Neural cell (in vitro differentiated cells): ENCODE measurements at regions not wholly inside any gene's neighbourhood (a gene's known extent, or its start where the extent isn't known, plus 50 kb on each side); places are given as distances from the start of the nearest gene placed in this dataset.

ENCODE experiments used
- H2AFZ ChIP-seq: fragments of 200-600, 300-800 bp; sonication (generic), shearing (Covaris generic); 2 replicates; pipeline ENCODE4 v1.6.0; 2014; ENCODE audit warnings: low read depth, mild to moderate bottlenecking, antibody characterized with exemption, low read length, moderate library complexity
- H3F3A ChIP-seq: fragments of 200-600 bp; shearing (Covaris generic); 2 replicates; pipeline ENCODE4 v1.6.1; 2016; ENCODE audit warnings: mild to moderate bottlenecking, moderate library complexity, mixed read lengths, antibody characterized with exemption, low read length; ENCODE audit not compliant: insufficient read depth, poor library complexity, severe bottlenecking
- H3K27ac ChIP-seq: fragments of 200-600, 300-800 bp; sonication (generic), shearing (Covaris generic); 2 replicates; pipeline ENCODE4 v1.5.1; 2014; ENCODE audit warnings: mild to moderate bottlenecking, low read length, moderate library complexity
- H3K27me3 ChIP-seq: fragments of 300-800, 200-600 bp; sonication (generic), shearing (Covaris generic); 2 replicates; pipeline ENCODE4 v1.6.0; 2014; ENCODE audit warnings: mild to moderate bottlenecking, low read depth, low read length, moderate library complexity; ENCODE audit not compliant: insufficient read depth
- H3K36me3 ChIP-seq: fragments of 300-800, 200-600 bp; sonication (generic), shearing (Covaris generic); 2 replicates; pipeline ENCODE4 v1.5.1; 2014; ENCODE audit warnings: mild to moderate bottlenecking, antibody characterized with exemption, low read length, moderate library complexity; ENCODE audit not compliant: insufficient read depth
- H3K4me2 ChIP-seq: fragments of 300-800, 200-600 bp; sonication (generic), shearing (Covaris generic); 2 replicates; pipeline ENCODE4 v1.6.0; 2014; ENCODE audit warnings: mild to moderate bottlenecking, low read length
- H3K4me3 ChIP-seq: fragments of 300-800, 200-600 bp; sonication (generic), shearing (Covaris generic); 2 replicates; pipeline ENCODE4 v1.5.1; 2014; ENCODE audit warnings: mild to moderate bottlenecking, low read length, moderate library complexity
- H3K79me2 ChIP-seq: fragments of 200-600 bp; shearing (Covaris generic); replicated peaks from 2 replicates; pipeline ENCODE4 v1.6.0; 2014; ENCODE audit warnings: mild to moderate bottlenecking, low read length, moderate library complexity; ENCODE audit not compliant: insufficient read depth
- H3K9ac ChIP-seq: fragments of 300-800, 200-600 bp; sonication (generic), shearing (Covaris generic); 2 replicates; pipeline ENCODE4 v1.6.1; 2016; ENCODE audit warnings: mild to moderate bottlenecking, low read length, mixed read lengths
- H3K9me2 ChIP-seq: fragments of 200-600 bp; shearing (Covaris generic); 2 replicates; pipeline ENCODE4 v1.6.1; 2016; ENCODE audit warnings: mild to moderate bottlenecking, low read length, mixed read lengths; ENCODE audit not compliant: insufficient read depth
- H3K9me3 ChIP-seq: fragments of 200-600, 300-800 bp; sonication (generic), shearing (Covaris generic); 2 replicates; pipeline ENCODE4 v1.6.1; 2016; ENCODE audit warnings: mild to moderate bottlenecking, mixed run types, low read length, moderate library complexity, mixed read lengths
- H4K20me1 ChIP-seq: fragments of 200-600 bp; shearing (Covaris generic); 2 replicates; pipeline ENCODE4 v1.6.1; 2016; ENCODE audit warnings: mild to moderate bottlenecking, mixed run types; ENCODE audit not compliant: insufficient read depth
- EP300 ChIP-seq: fragments of 450-650 bp; conservative IDR thresholded peaks from 2 replicates; pipeline ENCODE4 v1.6.1; 2014; ENCODE audit warnings: antibody characterized with exemption, mild to moderate bottlenecking, moderate library complexity; ENCODE audit not compliant: poor library complexity, severe bottlenecking
- EZH2 ChIP-seq: fragments of 200-600, 300-800 bp; shearing (Covaris generic), sonication (generic); IDR thresholded peaks from 2 replicates; pipeline ENCODE4 v1.6.1; 2014; ENCODE audit warnings: antibody characterized with exemption, low read length, borderline replicate concordance, mild to moderate bottlenecking; ENCODE audit not compliant: insufficient read depth, poor library complexity, severe bottlenecking
- POLR2AphosphoS5 ChIP-seq: IDR thresholded peaks from 2 replicates; pipeline ENCODE4 v1.6.1; 2012
- RAD21 ChIP-seq: fragments of 450-650 bp; conservative IDR thresholded peaks from 2 replicates; pipeline ENCODE4 v1.6.1; 2014; ENCODE audit warnings: antibody characterized with exemption, mild to moderate bottlenecking, moderate library complexity
- REST ChIP-seq: IDR thresholded peaks from 2 replicates; pipeline ENCODE4 v1.6.1; 2012; ENCODE audit warnings: borderline replicate concordance
- SMC3 ChIP-seq: fragments of 450-650 bp; conservative IDR thresholded peaks from 2 replicates; pipeline ENCODE4 v1.6.1; 2014; ENCODE audit warnings: antibody characterized with exemption, mild to moderate bottlenecking, moderate library complexity; ENCODE audit not compliant: poor library complexity
- TAF1 ChIP-seq: IDR thresholded peaks from 2 replicates; pipeline ENCODE4 v1.6.1; 2012; ENCODE audit warnings: low read depth
- TF ChIP-seq, protein P1 (sequence below): fragments of 450-650 bp; IDR thresholded peaks from 2 replicates; pipeline ENCODE4 v1.5.1; 2014; ENCODE audit warnings: antibody characterized with exemption, mild to moderate bottlenecking, moderate library complexity; ENCODE audit not compliant: poor library complexity, severe bottlenecking

GRCh38 chr6:113377362-113377942 is 479.7 kb upstream of the MARCKS start (continued):
- TF ChIP-seq EP300, result no peak

- H3K27me3 ChIP-seq, result no peaks in the 10 kb centered on the region
- no peak overlapping the region for H2AFZ ChIP-seq
- no peak overlapping the region for H3K9ac ChIP-seq
- H3K4me2 ChIP-seq, result no peak overlapping the region
- no peaks in the 10 kb centered on the region for H3F3A ChIP-seq
- TF ChIP-seq RAD21, result no peak
- H4K20me1 ChIP-seq, result no peaks in the 10 kb centered on the region
- H3K36me3 ChIP-seq, result no peaks in the 10 kb centered on the region
- no peaks in the 10 kb centered on the region for H3K9me2 ChIP-seq
- H3K27ac ChIP-seq, result no peak overlapping the region
- H3K79me2 ChIP-seq, result no peaks in the 10 kb centered on the region
- H3K9me3 ChIP-seq, result no peaks in the 10 kb centered on the region
- H3K4me3 ChIP-seq, result no peak overlapping the region
Measured at GRCh38 chr6:113380591-113380990, 476.6 kb upstream of the MARCKS start.

DNA sequence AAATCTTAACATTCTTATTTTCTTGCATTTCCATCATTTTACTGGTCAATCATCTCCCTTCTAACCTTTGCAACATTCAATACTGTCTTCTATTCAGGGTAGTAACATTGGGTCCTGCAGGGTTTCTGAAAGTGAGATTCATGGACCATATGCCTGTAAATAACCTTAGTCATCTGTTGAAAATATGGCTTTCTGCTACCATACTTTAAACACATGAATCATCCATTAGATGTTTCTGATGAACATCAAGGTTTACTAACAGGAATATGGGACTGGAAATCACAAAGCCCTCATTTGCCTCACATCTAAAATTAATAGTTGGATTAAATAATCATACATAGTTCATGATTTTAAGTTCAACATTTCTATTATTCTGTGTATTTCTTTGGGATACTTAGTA is 475.9 kb upstream of the MARCKS start:
- Histone ChIP-seq H4K20me1 (no peaks in the 10 kb centered on the region), H3K79me2 (no peaks in the 10 kb centered on the region), H3K27ac (no peak overlapping the region), H2AFZ (no peak overlapping the region), H3K9ac (no peak overlapping the region), H3K27me3 (no peaks in the 10 kb centered on the region), H3K9me3 (no peaks in the 10 kb centered on the region), H3K9me2 (no peaks in the 10 kb centered on the region), H3K4me2 (no peak overlapping the region), H3F3A (no peaks in the 10 kb centered on the region), H3K36me3 (no peaks in the 10 kb centered on the region), H3K4me3 (no peak overlapping the region)
- TF ChIP-seq RAD21 (no peak), POLR2AphosphoS5 (no peak), TAF1 (no peak)
- TF ChIP-seq, protein P1, sequence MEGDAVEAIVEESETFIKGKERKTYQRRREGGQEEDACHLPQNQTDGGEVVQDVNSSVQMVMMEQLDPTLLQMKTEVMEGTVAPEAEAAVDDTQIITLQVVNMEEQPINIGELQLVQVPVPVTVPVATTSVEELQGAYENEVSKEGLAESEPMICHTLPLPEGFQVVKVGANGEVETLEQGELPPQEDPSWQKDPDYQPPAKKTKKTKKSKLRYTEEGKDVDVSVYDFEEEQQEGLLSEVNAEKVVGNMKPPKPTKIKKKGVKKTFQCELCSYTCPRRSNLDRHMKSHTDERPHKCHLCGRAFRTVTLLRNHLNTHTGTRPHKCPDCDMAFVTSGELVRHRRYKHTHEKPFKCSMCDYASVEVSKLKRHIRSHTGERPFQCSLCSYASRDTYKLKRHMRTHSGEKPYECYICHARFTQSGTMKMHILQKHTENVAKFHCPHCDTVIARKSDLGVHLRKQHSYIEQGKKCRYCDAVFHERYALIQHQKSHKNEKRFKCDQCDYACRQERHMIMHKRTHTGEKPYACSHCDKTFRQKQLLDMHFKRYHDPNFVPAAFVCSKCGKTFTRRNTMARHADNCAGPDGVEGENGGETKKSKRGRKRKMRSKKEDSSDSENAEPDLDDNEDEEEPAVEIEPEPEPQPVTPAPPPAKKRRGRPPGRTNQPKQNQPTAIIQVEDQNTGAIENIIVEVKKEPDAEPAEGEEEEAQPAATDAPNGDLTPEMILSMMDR, result no peak

- H3K79me2 ChIP-seq, result no peaks in the 10 kb centered on the region
- H3K9me3 ChIP-seq, result no peaks in the 10 kb centered on the region
- H3K9ac ChIP-seq, result no peak overlapping the region
- H3K27me3 ChIP-seq, result no peaks in the 10 kb centered on the region
- H3K9me2 ChIP-seq, result no peaks in the 10 kb centered on the region
- H3K36me3 ChIP-seq, result no peaks in the 10 kb centered on the region
- H2AFZ ChIP-seq, result no peak overlapping the region
- H3F3A ChIP-seq, result no peaks in the 10 kb centered on the region
- TF ChIP-seq EP300, result no peak
- TF ChIP-seq SMC3, result no peak
- TF ChIP-seq REST, result no peak
- no peak for TF ChIP-seq EZH2
- peak; percentile 21 for TF ChIP-seq POLR2AphosphoS5
- no peaks in the 10 kb centered on the region for H4K20me1 ChIP-seq
- H3K27ac ChIP-seq, result no peak overlapping the region
- no peak overlapping the region for H3K4me2 ChIP-seq
- no peak overlapping the region for H3K4me3 ChIP-seq
Measured at GRCh38 chr6:113381959-113382358, 475.2 kb upstream of the MARCKS start.
